Panc1 (cell line): ENCODE measurements at regions not wholly inside any gene's neighbourhood (a gene's known extent, or its start where the extent isn't known, plus 50 kb on each side); places are given as distances from the start of the nearest gene placed in this dataset.

Experiments
- CTCF ChIP-seq: fragments of 450-650 bp; IDR thresholded peaks from 2 replicates; pipeline ENCODE4 v1.5.1; 2017; ENCODE audit warnings: mild to moderate bottlenecking
- REST ChIP-seq, 2 experiments: IDR thresholded peaks; 2 replicates each; pipeline ENCODE4 v1.6.1; 2011 to 2012; ENCODE audit warnings: low read depth in 2 of 2, control low read depth in 1 of 2, low read length in 1 of 2, mild to moderate bottlenecking in 1 of 2, moderate library complexity in 1 of 2; ENCODE audit not compliant: insufficient read depth in 1 of 2

- TF ChIP-seq CTCF (no peak), REST (IDR thresholded peaks at IDR 0.05; ENCODE audit: insufficient read depth in 1 of 2, low read depth in 2 of 2, low read length in 1 of 2) (no peak)
Observed at GRCh38 chr4:91909963-91910362, 393.8 kb upstream of the GRID2 start.
